GM04504 (cell line): ENCODE measurements at regions not wholly inside any gene's neighbourhood (a gene's known extent, or its start where the extent isn't known, plus 50 kb on each side); places are given as distances from the start of the nearest gene placed in this dataset.

Source experiments
- DNase-seq: peaks from one replicate; pipeline ENCODE4 v3.0.0-alpha.2; 2012; ENCODE audit warnings: low read depth

DNA sequence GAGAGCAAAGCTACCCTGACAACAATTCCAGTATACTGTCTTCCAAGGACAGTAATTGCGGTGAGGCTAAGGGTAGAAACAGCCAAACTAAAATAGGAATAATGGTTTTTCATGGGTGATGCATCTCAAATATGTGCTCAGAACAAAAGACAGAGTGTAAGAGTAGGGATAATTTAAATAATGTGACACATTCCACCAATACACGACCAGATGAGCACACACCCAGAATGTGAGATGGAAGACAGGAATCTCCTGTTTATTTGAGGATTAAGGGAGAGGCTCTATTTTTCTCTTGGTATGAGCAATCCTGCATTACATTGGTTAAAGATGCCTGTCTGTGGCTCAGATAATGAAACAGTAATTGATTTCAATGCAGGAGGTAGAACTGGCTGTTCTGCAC, 292.9 kb upstream of the ZFP64 start:
- peak; percentile 28 for DNase-seq

DNA sequence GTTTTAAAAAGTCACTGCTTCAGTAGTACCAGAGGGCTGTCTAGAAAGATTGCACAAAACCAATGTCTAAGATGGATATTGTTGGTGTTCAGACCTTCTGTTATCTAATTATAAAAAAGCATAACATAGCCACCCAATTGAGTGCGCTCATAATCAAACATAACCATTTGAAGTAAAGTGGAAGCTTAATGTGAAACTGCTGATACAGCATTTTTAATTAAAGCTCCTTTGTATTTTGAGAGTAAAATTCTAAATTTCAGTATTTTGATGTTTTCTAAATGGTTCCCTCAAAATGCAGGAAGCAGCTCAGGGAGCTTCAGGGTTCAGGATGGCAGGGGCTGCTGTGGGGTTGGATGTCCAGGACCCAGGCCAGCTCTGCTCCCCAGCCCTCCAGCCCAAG, 291.8 kb upstream of the ZFP64 start:
- DNase-seq, result no peak

DNA sequence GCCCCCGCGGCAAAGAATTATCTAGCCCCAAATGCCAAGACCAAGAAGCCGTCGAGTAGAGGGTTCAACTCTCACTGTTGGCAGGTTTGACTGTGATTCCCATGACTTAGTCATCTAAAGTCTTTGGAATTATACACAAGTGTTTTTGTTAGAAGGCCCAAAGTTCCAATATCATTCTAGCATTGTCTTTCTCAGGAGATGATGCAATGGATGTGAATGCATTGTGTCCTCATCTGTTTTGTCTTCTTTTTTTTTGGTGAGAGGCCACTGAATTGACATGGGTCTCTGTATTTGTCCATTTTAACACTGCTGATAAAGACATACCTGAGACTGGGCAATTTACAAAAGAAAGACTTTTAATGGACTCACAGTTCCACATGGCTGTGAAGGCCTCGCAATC, 290.5 kb upstream of the ZFP64 start:
- DNase-seq, result no peak

DNA sequence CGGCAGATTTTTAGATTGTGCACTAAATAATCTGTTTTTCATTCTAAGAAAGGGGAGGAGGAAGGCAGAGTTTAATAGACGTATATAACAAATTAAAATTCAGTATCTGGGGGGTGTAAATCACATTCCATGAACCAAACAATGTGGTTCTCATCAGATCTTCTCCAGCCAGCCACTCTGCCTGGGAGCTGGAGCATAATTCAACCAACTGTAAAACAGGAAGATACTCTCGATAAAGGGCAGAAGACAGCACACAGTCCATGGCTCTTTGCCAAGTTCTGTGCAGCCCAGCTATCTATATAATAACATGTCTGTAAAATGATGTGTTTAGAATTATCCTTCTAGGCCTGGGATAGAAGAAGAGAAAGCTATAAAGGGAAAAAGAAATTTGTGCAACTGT, 289.9 kb upstream of the ZFP64 start:
- no peak for DNase-seq

DNA sequence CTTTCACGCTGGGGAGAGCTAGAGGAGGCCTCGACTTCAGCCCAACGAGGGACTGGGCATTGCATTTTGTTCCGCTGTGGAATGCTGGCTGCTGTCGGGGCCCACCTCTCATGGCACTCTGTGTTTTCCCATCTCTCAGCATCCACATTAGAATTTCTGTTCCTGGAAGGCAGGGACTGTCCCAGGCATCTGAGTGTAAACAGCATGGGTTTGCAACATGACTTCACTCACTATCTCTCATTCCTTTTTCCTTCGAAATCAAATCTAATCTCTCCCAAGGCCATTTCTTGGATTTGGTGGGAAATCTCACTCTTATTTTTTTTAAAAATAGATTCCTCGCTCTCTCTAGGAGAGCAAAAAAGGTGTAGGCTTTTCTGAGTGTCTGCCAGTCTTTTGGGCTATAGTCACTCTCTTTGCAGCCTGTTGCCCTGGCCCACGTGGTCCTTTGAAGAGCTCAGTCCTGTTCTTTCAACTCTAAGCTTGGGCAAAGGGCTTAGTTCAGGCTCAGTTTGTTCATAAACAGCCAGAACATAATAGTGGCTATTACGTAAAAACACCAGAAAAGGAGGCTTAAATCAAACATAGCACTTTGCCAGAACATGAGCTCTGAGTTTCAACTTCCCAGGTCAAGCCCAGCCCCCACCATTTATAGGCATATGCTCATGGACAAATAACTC, 284.6 kb upstream of the ZFP64 start:
- DNase-seq, result no peak

DNA sequence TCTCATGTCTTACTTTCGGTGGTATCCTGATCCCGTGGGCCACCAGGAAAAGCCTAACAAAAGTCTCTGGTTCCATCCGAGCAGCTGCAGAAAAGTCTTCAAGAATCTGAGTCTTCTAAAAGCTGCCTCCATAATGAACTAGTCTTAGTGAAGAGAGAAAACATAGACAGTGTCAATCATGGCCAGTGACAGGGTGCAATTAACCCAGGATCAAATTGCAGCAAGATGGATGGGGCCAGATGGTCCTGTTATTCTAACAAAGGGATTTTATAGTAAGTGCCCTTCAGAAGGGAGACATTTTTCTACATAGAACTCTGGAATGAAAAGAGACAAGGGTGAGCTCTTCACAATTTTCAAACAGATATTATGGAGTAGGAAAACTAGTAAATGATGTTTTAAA, 281.6 kb upstream of the ZFP64 start:
- DNase-seq, result no peak

DNA sequence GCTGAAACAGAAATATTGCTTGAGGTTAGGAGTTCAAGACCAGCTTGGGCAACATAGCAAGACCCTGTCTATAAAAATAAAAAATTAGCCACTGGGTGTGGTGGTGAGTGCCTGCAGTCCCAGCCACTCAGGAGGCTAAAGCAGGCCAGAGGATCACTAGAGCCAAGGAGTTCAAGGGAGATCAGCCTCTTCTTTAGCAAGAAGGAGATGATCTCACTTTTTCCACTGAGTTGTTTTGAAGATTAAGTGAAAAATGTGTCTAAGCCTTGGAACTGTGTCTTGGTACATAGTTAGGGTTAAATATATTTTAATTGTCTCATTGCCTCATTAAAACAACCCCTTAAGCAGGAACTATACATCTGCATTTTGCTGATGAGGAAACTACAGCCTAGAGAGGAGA, 279.0 kb upstream of the ZFP64 start:
- no peak for DNase-seq

DNA sequence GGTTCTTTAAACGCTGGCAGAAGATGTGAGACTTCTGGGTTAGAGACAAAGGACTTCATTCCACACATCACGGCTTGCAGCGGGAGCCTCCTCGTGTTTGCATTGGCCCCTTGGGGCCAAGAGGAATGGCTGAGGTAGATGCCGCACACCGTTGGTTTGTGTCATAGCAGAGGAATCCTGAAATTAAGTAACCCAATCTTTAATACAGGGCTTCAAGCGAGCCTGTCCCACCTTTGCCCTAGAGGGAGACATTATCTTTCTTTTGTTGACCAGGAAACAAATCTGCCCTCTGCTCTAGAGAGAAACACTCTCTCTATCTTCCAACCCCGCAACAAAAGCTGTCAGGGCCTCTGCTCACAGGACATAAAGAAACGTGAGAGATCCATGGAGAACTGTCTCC, 277.5 kb upstream of the ZFP64 start:
- no peak for DNase-seq

DNA sequence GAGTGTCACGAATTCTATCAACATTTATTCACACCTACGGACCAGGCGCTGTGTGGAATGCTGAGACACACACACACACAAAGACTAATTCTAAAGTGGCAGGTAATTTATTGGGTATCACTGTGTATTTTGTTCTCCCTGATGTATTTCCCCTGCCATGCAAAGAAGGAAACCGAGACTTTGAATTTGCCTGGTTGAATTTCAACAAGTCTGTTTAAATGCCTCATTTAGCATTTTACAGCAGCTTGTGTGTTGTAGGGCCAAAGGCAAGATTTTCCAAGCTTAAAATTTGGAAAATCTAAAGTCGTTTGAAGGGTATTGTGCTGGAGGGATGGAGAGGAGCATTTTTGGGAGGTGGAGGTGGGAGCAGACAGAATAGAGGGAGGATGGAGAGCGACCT, 274.4 kb upstream of the ZFP64 start:
- no peak for DNase-seq

DNA sequence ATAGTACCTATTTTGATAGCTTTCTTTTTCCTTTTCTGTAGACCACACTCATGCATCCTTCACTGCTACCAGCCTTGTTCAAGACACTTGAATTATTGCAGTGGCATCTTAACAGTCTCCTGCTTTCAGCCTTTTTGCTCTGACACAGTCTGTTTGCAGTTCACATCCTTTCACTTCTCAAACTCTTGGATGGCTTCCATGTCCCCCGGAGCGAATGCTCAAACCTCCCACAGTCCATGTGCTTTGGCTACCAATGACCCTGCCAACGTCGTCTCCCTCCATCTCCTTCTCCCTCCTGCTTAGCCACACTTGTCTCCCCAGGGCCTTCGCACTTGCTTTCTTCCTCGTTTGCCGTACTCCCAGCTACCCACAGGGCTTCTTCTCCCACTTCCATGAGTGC, 270.0 kb upstream of the ZFP64 start:
- DNase-seq, result no peak

DNA sequence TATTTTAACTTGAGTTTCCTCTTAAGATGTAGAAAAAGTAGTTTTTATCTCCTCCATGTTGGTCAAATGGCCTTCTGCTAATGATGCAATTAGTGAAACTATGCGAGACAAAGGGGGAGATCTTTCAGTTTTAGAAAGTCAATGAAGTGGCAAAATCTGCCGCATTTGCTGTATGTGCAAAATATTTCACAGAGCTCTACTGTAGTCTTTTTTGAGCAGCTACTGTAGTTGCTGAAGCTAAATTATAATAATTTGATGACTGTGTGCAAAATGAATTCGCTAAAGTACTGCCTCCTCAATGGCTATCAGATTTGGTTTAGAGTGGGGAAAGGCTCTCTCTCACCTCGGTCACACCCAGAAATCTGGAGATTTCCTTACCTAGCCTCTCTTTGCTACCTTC, 267.6 kb upstream of the ZFP64 start:
- no peak for DNase-seq

DNA sequence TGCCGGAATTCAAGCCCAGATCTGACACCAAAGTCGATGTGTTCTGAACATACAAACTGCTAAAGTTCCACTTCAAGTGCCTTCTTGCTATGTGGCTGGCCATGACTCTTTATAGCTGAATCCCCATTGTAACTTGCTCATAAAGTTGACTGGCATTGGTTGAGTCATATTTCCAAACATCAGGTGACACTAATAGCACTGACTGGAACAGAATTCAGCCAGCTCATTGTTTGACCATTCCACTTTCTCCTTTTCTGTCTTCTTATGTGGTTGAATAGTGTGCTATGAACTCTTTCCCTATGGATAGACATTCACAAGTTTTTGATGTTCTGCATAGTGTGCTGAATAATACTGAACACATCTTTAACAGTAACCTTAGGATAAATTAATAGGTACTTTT, 266.2 kb upstream of the ZFP64 start:
- no peak for DNase-seq

DNA sequence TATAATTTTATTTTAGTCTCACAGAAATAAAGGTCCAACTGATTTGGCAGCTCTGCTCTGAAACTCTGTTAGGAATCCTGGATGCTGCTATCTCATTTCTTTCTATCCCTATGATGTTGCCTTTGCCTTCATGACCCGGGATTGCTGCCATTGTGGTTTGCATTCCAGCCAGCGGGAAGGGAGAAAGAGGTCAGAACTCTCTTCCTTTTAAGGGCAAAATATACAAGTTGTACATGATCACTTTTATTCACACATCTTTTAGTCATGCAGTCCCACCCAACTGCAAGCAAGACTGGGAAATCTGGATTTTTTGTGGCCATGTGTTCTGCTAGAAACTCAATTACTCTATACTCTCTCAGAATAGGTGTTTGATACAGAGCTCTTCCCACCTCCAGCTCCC, 263.1 kb upstream of the ZFP64 start:
- DNase-seq, result peak; percentile 22

DNA sequence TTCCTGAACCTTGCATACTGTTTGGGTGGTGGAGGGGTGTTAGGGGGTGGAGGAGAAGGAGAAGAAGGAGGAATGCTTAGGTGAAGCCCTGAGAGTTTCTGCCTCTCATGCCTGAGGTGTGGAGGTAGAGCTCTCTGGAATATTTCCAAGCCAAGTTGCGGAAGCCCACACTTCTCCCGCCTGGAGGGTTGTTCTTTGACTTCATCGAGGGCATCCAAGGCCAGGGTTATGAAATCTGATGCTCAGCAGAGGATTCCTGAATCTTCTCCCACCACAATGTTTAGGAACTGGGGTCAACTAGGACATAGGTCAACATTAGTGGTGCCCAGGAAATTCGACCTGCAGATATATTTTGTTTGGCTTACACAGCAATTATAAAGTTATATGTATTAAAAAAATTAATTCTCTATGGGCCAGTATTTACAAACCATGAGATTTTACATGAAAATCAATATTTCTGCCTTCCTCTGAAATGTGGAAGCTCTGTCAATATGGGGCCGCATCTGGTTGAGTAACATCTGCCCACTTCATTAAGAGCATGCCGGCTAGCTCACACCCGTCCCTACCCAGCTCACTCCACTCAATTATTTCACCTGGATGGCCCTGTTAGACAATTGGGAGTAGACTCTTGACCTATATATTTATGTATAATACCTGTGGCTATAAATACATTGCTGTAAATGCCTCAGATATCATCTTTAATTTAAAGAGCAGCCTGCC, 257.1 kb upstream of the ZFP64 start:
- DNase-seq, result no peak

DNA sequence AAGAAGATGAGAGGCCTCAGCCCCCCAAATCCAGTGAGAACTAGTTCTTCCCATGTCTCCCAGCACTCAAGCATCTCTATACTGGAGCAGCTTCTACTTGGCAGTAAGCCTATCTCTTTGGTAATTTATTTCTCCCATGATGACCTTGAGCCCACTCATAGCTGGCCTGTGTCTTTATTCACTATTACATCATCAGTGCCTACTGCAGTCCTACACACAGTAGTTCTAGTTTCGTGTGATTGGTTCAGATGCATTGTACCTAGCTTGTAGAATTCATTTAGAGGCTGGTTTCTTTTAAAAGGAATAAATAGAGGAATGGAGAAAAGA, 255.6 kb upstream of the ZFP64 start:
- no peak for DNase-seq

DNA sequence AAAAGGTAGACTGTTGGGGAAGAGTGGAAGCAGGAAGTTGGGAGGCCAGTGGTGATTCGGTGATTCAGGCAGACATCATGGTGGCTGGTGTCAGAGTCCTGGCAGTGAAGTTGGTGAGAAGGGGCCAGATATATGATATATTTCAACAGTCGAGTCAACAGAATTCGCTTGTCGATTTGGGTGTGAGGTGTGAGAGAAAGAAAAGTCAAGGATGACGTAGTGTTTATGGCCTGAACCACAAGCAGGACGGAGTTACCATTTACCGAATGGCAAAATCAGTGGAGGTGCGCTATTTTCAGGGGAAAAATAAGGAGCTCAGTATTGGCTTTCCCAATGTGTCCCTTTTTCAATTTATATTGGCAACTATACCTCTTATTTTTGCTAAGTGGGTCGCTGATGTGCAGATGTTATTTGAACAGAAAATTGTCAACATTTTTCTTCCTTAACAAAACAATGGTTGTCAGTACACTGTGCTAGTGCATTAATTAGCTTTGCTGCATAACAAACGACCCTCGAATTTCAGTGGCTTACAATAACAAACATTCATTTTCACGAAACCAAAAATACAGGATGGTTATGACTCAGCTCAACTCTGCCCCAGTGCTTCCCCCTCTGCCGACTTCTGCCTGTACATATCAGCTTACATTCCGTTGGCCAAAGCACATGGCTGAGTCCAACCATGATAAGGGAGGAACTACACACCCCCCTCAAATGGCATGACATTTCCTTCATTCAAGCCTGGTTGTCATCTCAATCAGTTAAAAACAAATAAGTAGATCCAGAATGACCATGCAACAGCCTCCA, 255.0 kb upstream of the ZFP64 start:
- DNase-seq, result no peak

DNA sequence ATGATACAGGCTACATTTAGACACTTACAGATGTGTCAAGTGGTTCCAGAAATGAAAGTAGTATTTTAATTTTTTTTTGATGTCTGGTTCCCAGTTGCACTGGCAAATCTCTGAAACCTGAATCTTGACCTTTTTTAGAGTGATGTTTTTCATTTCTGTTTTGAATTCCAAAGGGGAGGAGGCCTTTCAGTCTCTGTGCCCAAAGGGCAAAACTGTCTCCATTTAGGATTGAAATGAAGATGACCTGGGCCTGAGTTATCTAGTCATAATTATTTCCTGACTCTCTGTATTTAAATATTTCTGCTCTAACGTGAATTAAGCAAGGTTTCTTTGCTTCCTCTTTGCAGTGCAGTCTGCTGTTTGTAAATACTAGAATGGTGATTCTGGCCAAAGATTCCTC, 252.9 kb upstream of the ZFP64 start:
- DNase-seq, result no peak

DNA sequence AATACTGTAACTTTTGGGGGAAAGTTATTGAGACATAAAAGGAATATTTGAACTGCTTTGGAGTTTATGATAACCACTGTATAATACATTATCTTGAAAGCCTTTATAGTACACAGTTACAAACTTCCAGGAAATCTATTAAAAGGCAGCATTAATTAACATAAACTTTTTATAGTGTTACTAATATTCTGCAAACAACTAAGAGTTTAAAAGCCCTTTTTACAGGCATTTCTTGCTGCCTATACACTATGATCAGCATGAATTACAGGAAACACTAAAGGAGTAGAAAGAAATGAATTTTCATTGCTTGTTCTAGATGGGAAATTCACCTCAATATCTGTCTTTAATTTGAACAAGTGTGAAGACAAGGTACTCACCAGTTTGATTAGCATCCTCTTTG, 252.3 kb upstream of the ZFP64 start:
- DNase-seq, result no peak

DNA sequence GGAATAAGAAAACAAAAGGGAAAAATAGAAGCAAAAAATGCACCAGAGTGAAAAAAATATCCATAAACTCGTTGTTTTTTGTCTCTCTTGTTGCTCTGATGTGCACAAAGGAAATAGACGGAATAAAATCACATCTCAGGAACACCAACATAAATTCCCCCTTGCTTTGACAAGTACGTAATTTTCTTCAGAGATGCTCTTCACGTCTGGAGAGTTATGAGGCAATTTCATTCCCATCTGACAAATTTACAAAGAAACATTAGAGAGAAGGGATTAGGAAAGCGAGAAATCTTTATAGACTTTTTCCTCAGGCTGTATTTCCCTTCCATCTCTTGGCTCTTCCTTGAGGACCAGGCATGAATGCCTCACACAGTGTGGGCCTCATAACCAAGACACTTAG, 250.1 kb upstream of the ZFP64 start:
- DNase-seq, result no peak

DNA sequence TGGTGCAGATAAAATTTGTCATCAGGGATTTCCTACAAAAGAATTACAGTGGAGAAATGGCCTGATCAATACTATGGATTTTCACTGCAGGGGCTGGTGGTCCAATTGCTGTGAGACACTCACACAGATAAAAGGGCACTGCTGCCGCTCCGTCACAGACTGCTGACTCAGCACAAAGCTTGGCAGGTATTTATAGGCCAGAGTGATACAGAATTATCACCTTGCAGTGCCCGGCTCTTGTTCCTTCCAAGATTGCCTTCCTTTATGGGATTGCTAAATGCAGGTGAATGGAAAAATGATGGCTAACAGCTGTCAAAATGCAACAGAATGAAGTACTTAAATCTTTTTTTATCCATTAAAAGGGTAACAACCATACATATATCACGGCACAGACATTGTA, 247.8 kb upstream of the ZFP64 start:
- no peak for DNase-seq

DNA sequence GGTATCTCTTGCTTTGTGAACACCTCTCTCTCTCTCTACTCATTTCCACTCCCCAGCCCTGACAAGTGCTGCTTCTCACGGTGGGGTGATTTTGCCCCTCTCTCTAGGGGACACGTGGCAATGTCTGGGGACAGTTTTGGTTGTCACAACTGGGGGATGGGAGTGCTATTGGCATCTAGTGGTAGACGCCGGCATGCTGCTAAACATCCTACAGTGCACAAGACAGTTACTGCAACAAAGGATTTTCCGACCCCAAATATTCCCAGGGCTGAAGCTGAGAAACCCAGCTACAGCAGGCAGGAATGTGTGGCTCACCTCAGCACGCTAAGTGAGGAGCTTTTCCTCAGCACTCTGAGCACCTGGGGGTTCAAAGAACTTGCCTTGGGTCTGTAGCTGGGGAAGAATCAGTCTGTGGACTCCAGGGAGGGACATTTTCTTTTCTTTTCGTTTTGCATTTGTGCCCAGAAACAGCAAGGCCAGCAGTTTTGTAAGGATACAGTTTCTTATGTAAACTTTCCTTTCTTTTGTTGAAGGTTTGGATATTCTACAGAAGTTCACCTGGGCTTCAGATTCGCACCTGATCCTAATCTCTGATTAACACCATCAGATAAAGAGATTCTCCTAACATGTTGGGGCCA, 246.9 kb upstream of the ZFP64 start:
- no peak for DNase-seq

DNA sequence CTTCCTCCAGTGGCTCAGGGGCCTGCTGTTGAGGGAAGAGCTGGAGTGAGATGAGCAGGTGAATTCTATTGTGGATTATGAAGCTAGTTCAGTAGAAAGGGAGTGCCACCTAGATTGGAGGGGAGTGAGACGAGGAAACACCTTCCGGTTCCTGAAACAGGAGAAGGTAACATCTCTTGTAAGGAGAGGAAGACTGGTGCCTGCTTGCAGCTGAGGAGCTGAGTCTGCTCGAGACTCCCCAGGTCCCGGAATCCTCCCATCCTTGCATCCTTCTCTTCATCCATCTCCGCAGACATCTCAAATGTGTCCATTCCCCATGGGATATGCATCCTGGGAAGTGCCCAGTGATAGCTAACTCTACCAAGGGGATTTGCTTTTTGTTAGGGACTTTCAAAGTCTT, 242.9 kb upstream of the ZFP64 start:
- no peak for DNase-seq

DNA sequence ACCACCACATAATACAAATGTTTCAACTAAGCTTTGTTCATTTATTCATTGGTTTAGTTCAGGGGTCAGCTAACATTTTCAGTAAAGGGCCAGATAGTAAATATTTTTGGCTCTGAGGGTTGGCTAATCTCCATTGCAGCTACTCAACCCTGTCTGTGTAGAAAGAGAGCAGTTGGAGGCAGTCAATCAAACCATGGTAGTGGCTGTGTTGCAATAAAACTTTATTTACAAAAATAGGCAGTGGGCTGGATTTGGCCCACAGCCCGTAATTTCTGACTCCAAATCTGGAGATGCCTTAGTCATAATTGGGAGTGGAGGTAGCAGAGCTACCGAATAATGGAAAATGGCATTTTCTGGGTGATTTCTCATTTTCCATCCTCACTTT, 242.5 kb upstream of the ZFP64 start:
- no peak for DNase-seq
